ENCODE measurements at regions not wholly inside any gene's neighbourhood (a gene's known extent, or its start where the extent isn't known, plus 50 kb on each side); places are given as distances from the start of the nearest gene placed in this dataset.

DNA sequence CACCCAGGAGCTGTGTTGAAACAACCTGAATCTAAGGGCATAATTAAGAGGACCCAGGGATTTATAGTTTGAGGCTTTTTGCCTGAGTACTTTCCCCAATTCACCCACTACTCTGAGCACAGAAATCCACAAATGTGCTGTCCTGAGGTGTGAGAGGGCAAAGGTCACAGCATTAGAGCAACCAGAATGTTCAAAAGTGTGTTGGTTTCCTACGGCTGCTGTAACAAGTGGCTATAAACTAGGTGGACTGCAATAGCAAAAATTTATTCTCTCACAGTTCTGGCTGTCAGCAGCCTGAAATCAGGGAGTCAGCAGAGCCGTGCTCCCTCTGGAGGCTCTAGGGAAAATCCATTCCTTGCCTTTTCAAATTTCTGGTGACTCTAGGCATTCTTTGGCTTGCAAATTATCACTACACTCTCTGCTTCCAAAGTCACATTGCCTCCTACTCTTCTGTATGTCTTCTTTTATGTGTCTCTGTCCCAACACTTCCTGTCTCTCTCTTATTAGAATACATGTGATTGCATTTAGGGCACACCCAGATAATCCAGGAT, 91.4 kb upstream of the TACR1 start:
- TF ChIP-seq POLR2A (IDR thresholded peaks at IDR 0.05; ENCODE audit: extremely low read depth, insufficient read length) = no peak
- TF ChIP-seq, protein P1, sequence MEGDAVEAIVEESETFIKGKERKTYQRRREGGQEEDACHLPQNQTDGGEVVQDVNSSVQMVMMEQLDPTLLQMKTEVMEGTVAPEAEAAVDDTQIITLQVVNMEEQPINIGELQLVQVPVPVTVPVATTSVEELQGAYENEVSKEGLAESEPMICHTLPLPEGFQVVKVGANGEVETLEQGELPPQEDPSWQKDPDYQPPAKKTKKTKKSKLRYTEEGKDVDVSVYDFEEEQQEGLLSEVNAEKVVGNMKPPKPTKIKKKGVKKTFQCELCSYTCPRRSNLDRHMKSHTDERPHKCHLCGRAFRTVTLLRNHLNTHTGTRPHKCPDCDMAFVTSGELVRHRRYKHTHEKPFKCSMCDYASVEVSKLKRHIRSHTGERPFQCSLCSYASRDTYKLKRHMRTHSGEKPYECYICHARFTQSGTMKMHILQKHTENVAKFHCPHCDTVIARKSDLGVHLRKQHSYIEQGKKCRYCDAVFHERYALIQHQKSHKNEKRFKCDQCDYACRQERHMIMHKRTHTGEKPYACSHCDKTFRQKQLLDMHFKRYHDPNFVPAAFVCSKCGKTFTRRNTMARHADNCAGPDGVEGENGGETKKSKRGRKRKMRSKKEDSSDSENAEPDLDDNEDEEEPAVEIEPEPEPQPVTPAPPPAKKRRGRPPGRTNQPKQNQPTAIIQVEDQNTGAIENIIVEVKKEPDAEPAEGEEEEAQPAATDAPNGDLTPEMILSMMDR (IDR thresholded peaks at IDR 0.05; ENCODE audit: low read depth, low read length) = no peak
- no peak for TF ChIP-seq MYC (IDR thresholded peaks at IDR 0.05; ENCODE audit: low read depth, low read length)
